ENCODE measurements at regions not wholly inside any gene's neighbourhood (a gene's known extent, or its start where the extent isn't known, plus 50 kb on each side); places are given as distances from the start of the nearest gene placed in this dataset.

DNA sequence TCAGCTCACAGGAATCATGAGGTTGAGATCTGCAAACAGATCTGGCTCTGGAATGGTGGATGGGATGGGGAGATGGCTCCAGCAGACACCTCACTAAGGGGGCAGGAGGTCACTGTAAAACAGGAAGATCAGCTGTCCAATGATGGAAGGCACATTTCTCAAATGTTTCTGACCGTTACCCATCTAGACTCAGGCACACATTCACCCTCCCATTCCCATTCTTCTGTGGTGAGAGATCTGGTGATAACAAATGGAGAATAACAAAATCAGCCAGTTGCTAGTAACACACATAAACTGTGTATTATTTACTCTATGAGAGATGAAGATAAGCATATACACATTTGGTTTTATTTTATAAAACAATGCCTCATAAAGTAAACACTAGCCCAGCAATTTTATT lies 235.9 kb downstream of the TSHZ3 start:
- CTCF ChIA-PET (ENCODE audit: unreplicated experiment), result no interaction called here
- H3K79me2 ChIP-seq (ENCODE audit: insufficient read depth, low read depth, low read length), result no peaks in the 10 kb centered on the region
- H3K4me2 ChIP-seq (ENCODE audit: low read length), result no peak overlapping the region
- H3K9me3 ChIP-seq (ENCODE audit: low read length), result no peaks in the 10 kb centered on the region
- TF ChIP-seq EZH2phosphoT487 (IDR thresholded peaks at IDR 0.05; ENCODE audit: borderline replicate concordance, low read depth, low read length), result no peak
- TF ChIP-seq, protein P1, sequence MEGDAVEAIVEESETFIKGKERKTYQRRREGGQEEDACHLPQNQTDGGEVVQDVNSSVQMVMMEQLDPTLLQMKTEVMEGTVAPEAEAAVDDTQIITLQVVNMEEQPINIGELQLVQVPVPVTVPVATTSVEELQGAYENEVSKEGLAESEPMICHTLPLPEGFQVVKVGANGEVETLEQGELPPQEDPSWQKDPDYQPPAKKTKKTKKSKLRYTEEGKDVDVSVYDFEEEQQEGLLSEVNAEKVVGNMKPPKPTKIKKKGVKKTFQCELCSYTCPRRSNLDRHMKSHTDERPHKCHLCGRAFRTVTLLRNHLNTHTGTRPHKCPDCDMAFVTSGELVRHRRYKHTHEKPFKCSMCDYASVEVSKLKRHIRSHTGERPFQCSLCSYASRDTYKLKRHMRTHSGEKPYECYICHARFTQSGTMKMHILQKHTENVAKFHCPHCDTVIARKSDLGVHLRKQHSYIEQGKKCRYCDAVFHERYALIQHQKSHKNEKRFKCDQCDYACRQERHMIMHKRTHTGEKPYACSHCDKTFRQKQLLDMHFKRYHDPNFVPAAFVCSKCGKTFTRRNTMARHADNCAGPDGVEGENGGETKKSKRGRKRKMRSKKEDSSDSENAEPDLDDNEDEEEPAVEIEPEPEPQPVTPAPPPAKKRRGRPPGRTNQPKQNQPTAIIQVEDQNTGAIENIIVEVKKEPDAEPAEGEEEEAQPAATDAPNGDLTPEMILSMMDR (conservative IDR thresholded peaks at IDR 0.05; ENCODE audit: low read length), result no peak
- no peak overlapping the region for H2AFZ ChIP-seq (ENCODE audit: low read length)
- H3K4me3 ChIP-seq (ENCODE audit: low read depth, low read length, poor library complexity, severe bottlenecking), result no peak overlapping the region
- no peak overlapping the region for H3K27ac ChIP-seq (ENCODE audit: low read depth, low read length, poor library complexity, severe bottlenecking)
- POLR2A ChIA-PET, result no interaction called here
- no peaks in the 10 kb centered on the region for H3K4me1 ChIP-seq (ENCODE audit: insufficient read depth, low read length, poor library complexity, severe bottlenecking)
- H3K9me2 ChIP-seq (ENCODE audit: insufficient read depth, low read length), result no peaks in the 10 kb centered on the region
- H4K20me1 ChIP-seq (ENCODE audit: insufficient read depth, low read length), result no peaks in the 10 kb centered on the region
- no peaks in the 10 kb centered on the region for H3K36me3 ChIP-seq (ENCODE audit: insufficient read depth, low read length)
- intact Hi-C loops (cut with micrococcal nuclease; ENCODE audit: unreplicated experiment), result no loop called here
- DNase-seq (ENCODE audit: low spot score), result no peak
- no TSS peak for BruUV-seq (replicated peaks)

DNA sequence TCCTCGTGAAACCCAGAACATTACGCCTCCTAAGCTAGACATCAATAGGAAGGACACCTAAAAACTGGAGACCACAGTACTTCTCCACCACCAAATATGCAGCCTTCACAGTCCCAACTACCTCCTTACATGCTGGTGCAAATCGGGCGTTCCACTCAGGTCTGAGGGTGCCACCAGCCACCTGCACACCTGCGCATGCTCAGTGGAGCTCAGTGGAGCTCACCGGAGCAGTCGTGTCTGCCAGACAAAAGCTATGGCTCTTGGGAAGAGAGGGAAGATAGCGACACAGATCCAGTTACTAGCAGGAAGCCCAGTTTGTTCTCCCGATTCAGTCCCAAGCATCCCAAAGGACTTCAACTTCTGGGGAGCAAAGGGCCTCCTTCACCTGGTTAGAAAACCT lies 237.1 kb downstream of the TSHZ3 start:
- intact Hi-C loops (cut with micrococcal nuclease; ENCODE audit: unreplicated experiment), result no loop called here
- CTCF ChIA-PET (ENCODE audit: unreplicated experiment), result no interaction called here
- no TSS peak for BruUV-seq (replicated peaks)

DNA sequence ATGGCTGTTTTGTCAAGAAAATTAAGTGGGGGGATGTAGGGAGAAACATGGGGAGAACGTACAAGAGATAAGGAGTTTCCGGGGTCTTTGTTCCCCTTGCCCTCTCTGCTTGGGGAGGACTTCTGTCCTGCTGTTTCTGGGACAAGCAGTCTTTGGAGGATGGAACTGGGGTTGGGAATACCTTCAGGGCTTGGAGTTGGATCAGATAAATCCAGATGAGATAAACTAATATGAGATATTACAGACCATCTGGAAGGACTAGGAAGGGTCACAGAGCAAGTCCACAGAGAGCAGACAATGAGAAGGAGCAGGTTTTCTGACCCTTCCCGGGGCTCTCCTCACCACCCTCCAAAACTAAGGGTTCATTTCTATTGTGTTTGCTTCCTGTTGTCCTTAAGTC lies 237.5 kb downstream of the TSHZ3 start:
- intact Hi-C loops (cut with micrococcal nuclease; ENCODE audit: unreplicated experiment), result no loop called here
- ChIA-PET POLR2A (no interaction called here), CTCF (ENCODE audit: unreplicated experiment) (no interaction called here)
- Histone ChIP-seq H3K4me3 (ENCODE audit: low read depth, low read length, poor library complexity, severe bottlenecking) (no peak overlapping the region), H3K36me3 (ENCODE audit: insufficient read depth, low read length) (no peaks in the 10 kb centered on the region), H2AFZ (ENCODE audit: low read length) (no peak overlapping the region), H3K4me2 (ENCODE audit: low read length) (no peak overlapping the region), H3K9me2 (ENCODE audit: insufficient read depth, low read length) (no peaks in the 10 kb centered on the region), H3K9me3 (ENCODE audit: low read length) (no peaks in the 10 kb centered on the region), H4K20me1 (ENCODE audit: insufficient read depth, low read length) (no peaks in the 10 kb centered on the region), H3K4me1 (ENCODE audit: insufficient read depth, low read length, poor library complexity, severe bottlenecking) (no peaks in the 10 kb centered on the region), H3K27ac (ENCODE audit: low read depth, low read length, poor library complexity, severe bottlenecking) (no peak overlapping the region), H3K79me2 (ENCODE audit: insufficient read depth, low read depth, low read length) (no peaks in the 10 kb centered on the region)
- no peak for DNase-seq (ENCODE audit: low spot score)
- BruUV-seq (replicated peaks), result no TSS peak
- TF ChIP-seq EZH2phosphoT487 (IDR thresholded peaks at IDR 0.05; ENCODE audit: borderline replicate concordance, low read depth, low read length), result no peak
- TF ChIP-seq, protein P1 (conservative IDR thresholded peaks at IDR 0.05; ENCODE audit: low read length), result no peak

More for the DNA sequence above, 237.1 kb downstream of the TSHZ3 start:
- no peaks in the 10 kb centered on the region for H3K4me1 ChIP-seq (ENCODE audit: insufficient read depth, low read length, poor library complexity, severe bottlenecking)
- no peaks in the 10 kb centered on the region for H3K79me2 ChIP-seq (ENCODE audit: insufficient read depth, low read depth, low read length)
- no peak for DNase-seq (ENCODE audit: low spot score)
- no peak for TF ChIP-seq EZH2phosphoT487 (IDR thresholded peaks at IDR 0.05; ENCODE audit: borderline replicate concordance, low read depth, low read length)
- TF ChIP-seq, protein P1 (conservative IDR thresholded peaks at IDR 0.05; ENCODE audit: low read length), result no peak
- H3K4me3 ChIP-seq (ENCODE audit: low read depth, low read length, poor library complexity, severe bottlenecking), result no peak overlapping the region
- no peaks in the 10 kb centered on the region for H4K20me1 ChIP-seq (ENCODE audit: insufficient read depth, low read length)
- H3K4me2 ChIP-seq (ENCODE audit: low read length), result no peak overlapping the region
- POLR2A ChIA-PET, result no interaction called here
- H3K9me2 ChIP-seq (ENCODE audit: insufficient read depth, low read length), result no peaks in the 10 kb centered on the region
- no peak overlapping the region for H2AFZ ChIP-seq (ENCODE audit: low read length)
- no peaks in the 10 kb centered on the region for H3K9me3 ChIP-seq (ENCODE audit: low read length)
- no peaks in the 10 kb centered on the region for H3K36me3 ChIP-seq (ENCODE audit: insufficient read depth, low read length)
- no peak overlapping the region for H3K27ac ChIP-seq (ENCODE audit: low read depth, low read length, poor library complexity, severe bottlenecking)
